ENCODE measurements at regions not wholly inside any gene's neighbourhood (a gene's known extent, or its start where the extent isn't known, plus 50 kb on each side); places are given as distances from the start of the nearest gene placed in this dataset.

GRCh38 chr5:106522296-106522695 is 1148.4 kb downstream of the EFNA5 start:
- no peak overlapping the region for H4K5ac ChIP-seq (ENCODE audit: low read length)
- H3K56ac ChIP-seq (ENCODE audit: low read length) = no peak overlapping the region
- H3K27ac ChIP-seq (ENCODE audit: low read depth, low read length) = no peak overlapping the region
- H3K79me1 ChIP-seq (ENCODE audit: low read length) = no peaks in the 10 kb centered on the region
- H2AK5ac ChIP-seq (ENCODE audit: low read length) = no peak overlapping the region
- no peak overlapping the region for H3K4ac ChIP-seq (ENCODE audit: low read depth, low read length)
- H4K8ac ChIP-seq (ENCODE audit: low read depth, low read length) = no peak overlapping the region
- no peaks in the 10 kb centered on the region for H3K27me3 ChIP-seq (ENCODE audit: insufficient read depth, low read length, poor library complexity)
- no peak overlapping the region for H3K4me2 ChIP-seq (ENCODE audit: low read length)
- no peak overlapping the region for H2BK5ac ChIP-seq (ENCODE audit: low read length)
- no peak overlapping the region for H3K18ac ChIP-seq (ENCODE audit: low read length)
- no peaks in the 10 kb centered on the region for H3K36me3 ChIP-seq (ENCODE audit: control insufficient read depth, insufficient read depth, low read length)
- DNase-seq = no peak
- no peak overlapping the region for H2BK120ac ChIP-seq (ENCODE audit: low read depth, low read length)
- no CpG with 5 or more reads among the region's 6 CpGs for WGBS (ENCODE audit: extremely low coverage, insufficient coverage, low lambda C conversion rate)
- no peak overlapping the region for H2BK15ac ChIP-seq (replicated peaks; ENCODE audit: low read depth)
- H3K4me1 ChIP-seq (ENCODE audit: control insufficient read depth, low read depth, low read length) = no peaks in the 10 kb centered on the region
- H3K23ac ChIP-seq (ENCODE audit: low read length) = no peak overlapping the region
- H3K79me2 ChIP-seq (ENCODE audit: control insufficient read depth, insufficient read depth, low read length) = no peaks in the 10 kb centered on the region
- H3K4me3 ChIP-seq (ENCODE audit: low read length) = no peak overlapping the region
- no peak overlapping the region for H3K9ac ChIP-seq (ENCODE audit: low read length)

GRCh38 chr5:106521701-106522100 is 1149.0 kb downstream of the EFNA5 start:
- H2BK15ac ChIP-seq (replicated peaks; ENCODE audit: low read depth) = no peak overlapping the region
- no peak overlapping the region for H3K56ac ChIP-seq (ENCODE audit: low read length)
- H3K27me3 ChIP-seq (ENCODE audit: insufficient read depth, low read length, poor library complexity) = no peaks in the 10 kb centered on the region
- H3K27ac ChIP-seq (ENCODE audit: low read depth, low read length) = no peak overlapping the region
- DNase-seq = no peak
- H3K9ac ChIP-seq (ENCODE audit: low read length) = no peak overlapping the region
- H3K79me2 ChIP-seq (ENCODE audit: control insufficient read depth, insufficient read depth, low read length) = no peaks in the 10 kb centered on the region
- no peak overlapping the region for H3K4me3 ChIP-seq (ENCODE audit: low read length)
- no CpG with 5 or more reads among the region's 2 CpGs for WGBS (ENCODE audit: extremely low coverage, insufficient coverage, low lambda C conversion rate)
- no peak overlapping the region for H2BK120ac ChIP-seq (ENCODE audit: low read depth, low read length)
- H3K79me1 ChIP-seq (ENCODE audit: low read length) = no peaks in the 10 kb centered on the region
- no peak overlapping the region for H3K18ac ChIP-seq (ENCODE audit: low read length)
- H2BK5ac ChIP-seq (ENCODE audit: low read length) = no peak overlapping the region
- no peak overlapping the region for H3K4me2 ChIP-seq (ENCODE audit: low read length)
- no peak overlapping the region for H4K8ac ChIP-seq (ENCODE audit: low read depth, low read length)
- H4K5ac ChIP-seq (ENCODE audit: low read length) = no peak overlapping the region
- H2AK5ac ChIP-seq (ENCODE audit: low read length) = no peak overlapping the region
- no peak overlapping the region for H3K4ac ChIP-seq (ENCODE audit: low read depth, low read length)
- no peaks in the 10 kb centered on the region for H3K36me3 ChIP-seq (ENCODE audit: control insufficient read depth, insufficient read depth, low read length)
- no peak overlapping the region for H3K23ac ChIP-seq (ENCODE audit: low read length)
- H3K4me1 ChIP-seq (ENCODE audit: control insufficient read depth, low read depth, low read length) = no peaks in the 10 kb centered on the region

- no peak overlapping the region for H3K4ac ChIP-seq (ENCODE audit: low read depth, low read length)
- H3K27ac ChIP-seq (ENCODE audit: low read depth, low read length) = no peak overlapping the region
- H2BK120ac ChIP-seq (ENCODE audit: low read depth, low read length) = no peak overlapping the region
- no peak overlapping the region for H2BK5ac ChIP-seq (ENCODE audit: low read length)
- H2AK5ac ChIP-seq (ENCODE audit: low read length) = no peak overlapping the region
- no peak overlapping the region for H3K4me2 ChIP-seq (ENCODE audit: low read length)
- no peak overlapping the region for H3K4me3 ChIP-seq (ENCODE audit: low read length)
- no peaks in the 10 kb centered on the region for H3K4me1 ChIP-seq (ENCODE audit: control insufficient read depth, low read depth, low read length)
- no peaks in the 10 kb centered on the region for H3K36me3 ChIP-seq (ENCODE audit: control insufficient read depth, insufficient read depth, low read length)
- H3K18ac ChIP-seq (ENCODE audit: low read length) = no peak overlapping the region
- H3K56ac ChIP-seq (ENCODE audit: low read length) = no peak overlapping the region
- H3K23ac ChIP-seq (ENCODE audit: low read length) = no peak overlapping the region
- no peaks in the 10 kb centered on the region for H3K79me2 ChIP-seq (ENCODE audit: control insufficient read depth, insufficient read depth, low read length)
- H4K5ac ChIP-seq (ENCODE audit: low read length) = no peak overlapping the region
- H2BK15ac ChIP-seq (replicated peaks; ENCODE audit: low read depth) = no peak overlapping the region
- no peak for DNase-seq
- no peaks in the 10 kb centered on the region for H3K79me1 ChIP-seq (ENCODE audit: low read length)
- no peaks in the 10 kb centered on the region for H3K27me3 ChIP-seq (ENCODE audit: insufficient read depth, low read length, poor library complexity)
- no peak overlapping the region for H4K8ac ChIP-seq (ENCODE audit: low read depth, low read length)
- no peak overlapping the region for H3K9ac ChIP-seq (ENCODE audit: low read length)
Measured at GRCh38 chr5:106510321-106510720, 1160.4 kb downstream of the EFNA5 start.

GRCh38 chr5:106508894-106509293 is 1161.8 kb downstream of the EFNA5 start:
- no peak overlapping the region for H3K56ac ChIP-seq (ENCODE audit: low read length)

GRCh38 chr5:106493910-106494309 is 1176.8 kb downstream of the EFNA5 start:
- Histone ChIP-seq H3K23ac (ENCODE audit: low read length) (no peak overlapping the region), H3K56ac (ENCODE audit: low read length) (no peak overlapping the region), H3K27me3 (ENCODE audit: insufficient read depth, low read length, poor library complexity) (no peaks in the 10 kb centered on the region), H3K4me3 (ENCODE audit: low read length) (no peak overlapping the region), H3K18ac (ENCODE audit: low read length) (no peak overlapping the region), H2BK120ac (ENCODE audit: low read depth, low read length) (no peak overlapping the region), H4K5ac (ENCODE audit: low read length) (no peak overlapping the region), H3K79me1 (ENCODE audit: low read length) (no peaks in the 10 kb centered on the region), H3K27ac (ENCODE audit: low read depth, low read length) (no peak overlapping the region), H3K4me2 (ENCODE audit: low read length) (no peak overlapping the region), H2AK5ac (ENCODE audit: low read length) (no peak overlapping the region), H3K36me3 (ENCODE audit: control insufficient read depth, insufficient read depth, low read length) (no peaks in the 10 kb centered on the region), H4K8ac (ENCODE audit: low read depth, low read length) (no peak overlapping the region), H3K9ac (ENCODE audit: low read length) (no peak overlapping the region), H3K4ac (ENCODE audit: low read depth, low read length) (no peak overlapping the region), H2BK5ac (ENCODE audit: low read length) (no peak overlapping the region), H2BK15ac (replicated peaks; ENCODE audit: low read depth) (no peak overlapping the region), H3K4me1 (ENCODE audit: control insufficient read depth, low read depth, low read length) (no peaks in the 10 kb centered on the region), H3K79me2 (ENCODE audit: control insufficient read depth, insufficient read depth, low read length) (no peaks in the 10 kb centered on the region)
- WGBS (ENCODE audit: extremely low coverage, insufficient coverage, low lambda C conversion rate) = no CpG with 5 or more reads among the region's 2 CpGs
- DNase-seq = no peak

More at GRCh38 chr5:106508894-106509293, 1161.8 kb downstream of the EFNA5 start:
- Histone ChIP-seq H3K79me2 (ENCODE audit: control insufficient read depth, insufficient read depth, low read length) (no peaks in the 10 kb centered on the region), H2BK5ac (ENCODE audit: low read length) (no peak overlapping the region), H2BK120ac (ENCODE audit: low read depth, low read length) (no peak overlapping the region), H3K4ac (ENCODE audit: low read depth, low read length) (no peak overlapping the region), H3K79me1 (ENCODE audit: low read length) (no peaks in the 10 kb centered on the region), H3K4me2 (ENCODE audit: low read length) (no peak overlapping the region), H3K23ac (ENCODE audit: low read length) (no peak overlapping the region), H3K36me3 (ENCODE audit: control insufficient read depth, insufficient read depth, low read length) (no peaks in the 10 kb centered on the region), H4K5ac (ENCODE audit: low read length) (no peak overlapping the region), H3K4me1 (ENCODE audit: control insufficient read depth, low read depth, low read length) (no peaks in the 10 kb centered on the region), H3K4me3 (ENCODE audit: low read length) (no peak overlapping the region), H4K8ac (ENCODE audit: low read depth, low read length) (no peak overlapping the region), H3K27ac (ENCODE audit: low read depth, low read length) (no peak overlapping the region), H2BK15ac (replicated peaks; ENCODE audit: low read depth) (no peak overlapping the region), H3K9ac (ENCODE audit: low read length) (no peak overlapping the region), H3K18ac (ENCODE audit: low read length) (no peak overlapping the region), H3K27me3 (ENCODE audit: insufficient read depth, low read length, poor library complexity) (no peaks in the 10 kb centered on the region), H2AK5ac (ENCODE audit: low read length) (no peak overlapping the region)
- no peak for DNase-seq
- no CpG with 5 or more reads among the region's 4 CpGs for WGBS (ENCODE audit: extremely low coverage, insufficient coverage, low lambda C conversion rate)

- no peak overlapping the region for H3K9ac ChIP-seq (ENCODE audit: low read length)
- no peaks in the 10 kb centered on the region for H3K79me2 ChIP-seq (ENCODE audit: control insufficient read depth, insufficient read depth, low read length)
- no peak overlapping the region for H4K8ac ChIP-seq (ENCODE audit: low read depth, low read length)
- no peaks in the 10 kb centered on the region for H3K36me3 ChIP-seq (ENCODE audit: control insufficient read depth, insufficient read depth, low read length)
- no CpG with 5 or more reads among the region's 3 CpGs for WGBS (ENCODE audit: extremely low coverage, insufficient coverage, low lambda C conversion rate)
- H3K4me1 ChIP-seq (ENCODE audit: control insufficient read depth, low read depth, low read length) = no peaks in the 10 kb centered on the region
- no peak overlapping the region for H4K5ac ChIP-seq (ENCODE audit: low read length)
- no peak overlapping the region for H2BK120ac ChIP-seq (ENCODE audit: low read depth, low read length)
- no peak overlapping the region for H3K56ac ChIP-seq (ENCODE audit: low read length)
- no peaks in the 10 kb centered on the region for H3K27me3 ChIP-seq (ENCODE audit: insufficient read depth, low read length, poor library complexity)
- H3K4ac ChIP-seq (ENCODE audit: low read depth, low read length) = no peak overlapping the region
- H3K23ac ChIP-seq (ENCODE audit: low read length) = no peak overlapping the region
- DNase-seq = no peak
- H3K4me2 ChIP-seq (ENCODE audit: low read length) = no peak overlapping the region
- H3K4me3 ChIP-seq (ENCODE audit: low read length) = no peak overlapping the region
- no peak overlapping the region for H3K18ac ChIP-seq (ENCODE audit: low read length)
- H3K79me1 ChIP-seq (ENCODE audit: low read length) = no peaks in the 10 kb centered on the region
- no peak overlapping the region for H3K27ac ChIP-seq (ENCODE audit: low read depth, low read length)
- no peak overlapping the region for H2AK5ac ChIP-seq (ENCODE audit: low read length)
- H2BK5ac ChIP-seq (ENCODE audit: low read length) = no peak overlapping the region
- H2BK15ac ChIP-seq (replicated peaks; ENCODE audit: low read depth) = no peak overlapping the region
Measured at GRCh38 chr5:106489004-106489403, 1181.7 kb downstream of the EFNA5 start.
